Thyroid gland (tissue), 4 donors: ENCODE measurements at regions not wholly inside any gene's neighbourhood (a gene's known extent, or its start where the extent isn't known, plus 50 kb on each side); places are given as distances from the start of the nearest gene placed in this dataset.
"Not testable (repeated sequence)": the region's sequence is repeated elsewhere in the genome, so short reads cannot be mapped to it uniquely, and the experiment has no call there.

Experiments used
- DNase-seq, 2 donors: peaks; one replicate each; pipeline ENCODE4 v3.0.0-alpha.2; 2019
- H3K27ac ChIP-seq, 3 donors: fragments of 200-600 bp; sonication (generic); 1 replicate in 2 of 3; 2 replicates in 1 of 3; pipeline ENCODE4 v1.5.1; 2016 to 2019; ENCODE audit warnings: mild to moderate bottlenecking in 1 of 3, moderate library complexity in 1 of 3
- H3K27me3 ChIP-seq: fragments of 200-600 bp; sonication (generic); one replicate; pipeline ENCODE4 v1.5.1; 2019
- H3K36me3 ChIP-seq, 2 donors: fragments of 200-600 bp; sonication (generic); one replicate each; pipeline ENCODE4 v1.5.1; 2016 to 2019
- H3K4me1 ChIP-seq, 2 donors: fragments of 200-600 bp; sonication (generic); one replicate each; pipeline ENCODE4 v1.5.1; 2017 to 2019
- H3K4me3 ChIP-seq, 3 donors: fragments of 200-600 bp; sonication (generic); replicated peaks in 1 of 3; 1 replicate in 2 of 3; 2 replicates in 1 of 3; pipeline ENCODE4 v1.5.1; 2016; ENCODE audit warnings: mild to moderate bottlenecking in 1 of 3
- H3K9me3 ChIP-seq: fragments of 200-600 bp; sonication (generic); one replicate; pipeline ENCODE4 v1.5.1; 2017
- CTCF ChIP-seq, 6 experiments: fragments of 200-600 bp in 3 of 6; fragments of 450-650 bp in 3 of 6; sonication (generic) in 3 of 6; IDR thresholded peaks; one replicate each; pipeline ENCODE4 v1.5.1; 2016 to 2019; ENCODE audit warnings: antibody characterized with exemption in 6 of 6, mild to moderate bottlenecking in 2 of 6, inconsistent platforms in 1 of 6, moderate library complexity in 1 of 6
- POLR2A ChIP-seq, 2 donors: fragments of 450-650 bp; IDR thresholded peaks; one replicate each; pipeline ENCODE4 v1.6.1; 2017; ENCODE audit warnings: antibody characterized with exemption in 2 of 2, mild to moderate bottlenecking in 2 of 2, moderate library complexity in 1 of 2
- WGBS, 2 donors: methylation state at CpG; one replicate each; pipeline ENCODE4 v1.1.5; 2017; 5-methylcytosine and 5-hydroxymethylcytosine counted together
- intact Hi-C: fragments of 100-400 bp; cut with DNase I; formaldehyde crosslinking; loops from one replicate; pipeline ENCODE4 v1.15.1; 2023

GRCh38 chr1:89436856-89437255 lies 73.0 kb downstream of the GBP6 start:
- intact Hi-C loops = no loop called here
- no peak for DNase-seq
- H3K4me1 ChIP-seq = no peaks in the 10 kb centered on the region
- H3K27me3 ChIP-seq = no peaks in the 10 kb centered on the region
- no peaks in the 10 kb centered on the region for H3K9me3 ChIP-seq
- H3K36me3 ChIP-seq = no peaks in the 10 kb centered on the region
- no peak for TF ChIP-seq POLR2A (IDR thresholded peaks at IDR 0.05)
- no peak for TF ChIP-seq CTCF (IDR thresholded peaks at IDR 0.05)
- 95% methylated on average over 4 to 7 of the region's 7 CpGs for WGBS, 2 donors
- H3K4me3 ChIP-seq = no peak overlapping the region
- H3K27ac ChIP-seq = no peak overlapping the region

GRCh38 chr1:89438301-89438700 lies 74.4 kb downstream of the GBP6 start:
- H3K4me1 ChIP-seq, H3K4me3 ChIP-seq, H3K27ac ChIP-seq, H3K36me3 ChIP-seq, DNase-seq, intact Hi-C loops, H3K27me3 ChIP-seq, H3K9me3 ChIP-seq: not testable (repeated sequence)
- 94 to 95% methylated on average over 5 of the region's 5 CpGs for WGBS, 2 donors

- no peak for DNase-seq
- no peaks in the 10 kb centered on the region for H3K36me3 ChIP-seq
- no peak overlapping the region for H3K27ac ChIP-seq
- H3K27me3 ChIP-seq = no peaks in the 10 kb centered on the region
- WGBS, 2 donors = 94 to 100% methylated on average over 2 of the region's 2 CpGs
- H3K9me3 ChIP-seq = no peaks in the 10 kb centered on the region
- H3K4me3 ChIP-seq = no peak overlapping the region
- TF ChIP-seq CTCF (IDR thresholded peaks at IDR 0.05) (no peak), POLR2A (IDR thresholded peaks at IDR 0.05) (no peak)
- H3K4me1 ChIP-seq = peaks cover 3 to 9% of the 10 kb centered on the region in 2 donors
- intact Hi-C loops = no loop called here
These were observed 77.1 kb downstream of the GBP6 start for GRCh38 chr1:89440911-89441310.

- no peaks in the 10 kb centered on the region for H3K27me3 ChIP-seq
- H3K9me3 ChIP-seq = no peaks in the 10 kb centered on the region
- DNase-seq = no peak
- no peak for TF ChIP-seq CTCF (IDR thresholded peaks at IDR 0.05)
- no peak for TF ChIP-seq POLR2A (IDR thresholded peaks at IDR 0.05)
- no peaks in the 10 kb centered on the region for H3K36me3 ChIP-seq
- intact Hi-C loops = no loop called here
- no peak overlapping the region for H3K4me3 ChIP-seq
- peaks cover 3 to 9% of the 10 kb centered on the region in 2 donors for H3K4me1 ChIP-seq
- peak overlapping the region in 1 of 3 donors; percentile 61 for H3K27ac ChIP-seq
These were observed 79.8 kb upstream of the LRRC8B start for GRCh38 chr1:89444791-89445190.

GRCh38 chr1:89451011-89451410 lies 73.6 kb upstream of the LRRC8B start:
- intact Hi-C loops = loop anchor here (10.0 kb wide), 1 partner anchor 96 kb away; no protein-coding TSS in a partner anchor

More at GRCh38 chr1:89451011-89451410, 73.6 kb upstream of the LRRC8B start:
- Histone ChIP-seq H3K36me3 (no peaks in the 10 kb centered on the region), H3K27ac (no peak overlapping the region), H3K4me3 (no peak overlapping the region), H3K9me3 (no peaks in the 10 kb centered on the region), H3K4me1 (no peaks in the 10 kb centered on the region), H3K27me3 (no peaks in the 10 kb centered on the region)
- DNase-seq = no peak
- 76 to 83% methylated on average over 2 of the region's 2 CpGs for WGBS, 2 donors
- TF ChIP-seq CTCF (IDR thresholded peaks at IDR 0.05) = no peak
- TF ChIP-seq POLR2A (IDR thresholded peaks at IDR 0.05) = no peak
